Coronary artery (tissue), 2 donors: ENCODE measurements at regions not wholly inside any gene's neighbourhood (a gene's known extent, or its start where the extent isn't known, plus 50 kb on each side); places are given as distances from the start of the nearest gene placed in this dataset.

Experiments
- DNase-seq: peaks from one replicate; pipeline ENCODE4 v3.0.0-alpha.2; 2017; ENCODE audit warnings: low spot score
- H3K27ac ChIP-seq, 2 donors: fragments of 200-600 bp; sonication (generic); one replicate each; pipeline ENCODE4 v1.5.1; 2016 to 2019
- H3K4me3 ChIP-seq: fragments of 200-600 bp; sonication (generic); 2 replicates; pipeline ENCODE4 v1.5.1; 2016; ENCODE audit warnings: mild to moderate bottlenecking, moderate library complexity
- CTCF ChIP-seq: fragments of 200-600 bp; sonication (generic); IDR thresholded peaks from one replicate; pipeline ENCODE4 v1.5.1; 2019; ENCODE audit warnings: antibody characterized with exemption

- DNase-seq: no peak
- no peak overlapping the region for H3K27ac ChIP-seq
- TF ChIP-seq CTCF: no peak
- no peak overlapping the region for H3K4me3 ChIP-seq
These were observed 201.6 kb upstream of the SKOR2 start for GRCh38 chr18:47453038-47453437.

GRCh38 chr18:47448956-47449355 is 197.5 kb upstream of the SKOR2 start:
- no peak for DNase-seq
- H3K4me3 ChIP-seq: no peak overlapping the region
- no peak overlapping the region for H3K27ac ChIP-seq
- TF ChIP-seq CTCF: no peak

- no peak overlapping the region for H3K27ac ChIP-seq
- DNase-seq: peak; percentile 22
- H3K4me3 ChIP-seq: no peak overlapping the region
- TF ChIP-seq CTCF: no peak
These were observed 190.5 kb upstream of the SKOR2 start for GRCh38 chr18:47441914-47442313.

- Histone ChIP-seq H3K4me3 (no peak overlapping the region), H3K27ac (no peak overlapping the region)
- no peak for TF ChIP-seq CTCF
- no peak for DNase-seq
These were observed 186.5 kb upstream of the SKOR2 start for GRCh38 chr18:47438001-47438400.

GRCh38 chr18:47436871-47437270 is 185.4 kb upstream of the SKOR2 start:
- no peak for TF ChIP-seq CTCF
- DNase-seq: peak; percentile 24
- H3K27ac ChIP-seq: no peak overlapping the region
- H3K4me3 ChIP-seq: no peak overlapping the region

GRCh38 chr18:47434214-47434746 is 182.8 kb upstream of the SKOR2 start:
- DNase-seq: no peak
- Histone ChIP-seq H3K27ac (no peak overlapping the region), H3K4me3 (no peak overlapping the region)
- no peak for TF ChIP-seq CTCF

- no peak for TF ChIP-seq CTCF
- no peak for DNase-seq
- Histone ChIP-seq H3K27ac (no peak overlapping the region), H3K4me3 (no peak overlapping the region)
These were observed 176.6 kb upstream of the SKOR2 start for GRCh38 chr18:47427923-47428637.
